GM12872 (cell line): ENCODE measurements at regions not wholly inside any gene's neighbourhood (a gene's known extent, or its start where the extent isn't known, plus 50 kb on each side); places are given as distances from the start of the nearest gene placed in this dataset.

Source experiments
- CTCF ChIP-seq: IDR thresholded peaks from 3 replicates; pipeline ENCODE4 v1.5.1; 2011; ENCODE audit warnings: low read depth, mild to moderate bottlenecking, low read length, moderate library complexity; ENCODE audit not compliant: insufficient read depth

GRCh38 chr6:56837322-56837894, 117.5 kb upstream of the BEND6 start:
- TF ChIP-seq CTCF: no peak

- no peak for TF ChIP-seq CTCF
Measured at GRCh38 chr6:56835612-56836011, 119.3 kb upstream of the BEND6 start.

GRCh38 chr6:56833873-56834272, 121.0 kb upstream of the BEND6 start:
- TF ChIP-seq CTCF: no peak

- TF ChIP-seq CTCF: no peak
Measured at GRCh38 chr6:56833127-56833791, 121.6 kb upstream of the BEND6 start.

- no peak for TF ChIP-seq CTCF
Measured at GRCh38 chr6:56832225-56832624, 122.7 kb upstream of the BEND6 start.

GRCh38 chr6:56831334-56831733, 123.6 kb upstream of the BEND6 start:
- TF ChIP-seq CTCF: no peak

- TF ChIP-seq CTCF: no peak
Measured at GRCh38 chr6:56827908-56828649, 126.8 kb upstream of the BEND6 start.
